AG08396 (cell line): ENCODE measurements at regions not wholly inside any gene's neighbourhood (a gene's known extent, or its start where the extent isn't known, plus 50 kb on each side); places are given as distances from the start of the nearest gene placed in this dataset.

Source experiments
- DNase-seq: peaks from one replicate; pipeline ENCODE4 v3.0.0; 2012; ENCODE audit warnings: low spot score, mixed read lengths

- no peak for DNase-seq
These were observed 161.3 kb upstream of the LMNTD1 start for GRCh38 chr12:25714198-25714984.

- peak; percentile 17 for DNase-seq
These were observed 162.0 kb upstream of the LMNTD1 start for GRCh38 chr12:25715102-25715501.

DNA sequence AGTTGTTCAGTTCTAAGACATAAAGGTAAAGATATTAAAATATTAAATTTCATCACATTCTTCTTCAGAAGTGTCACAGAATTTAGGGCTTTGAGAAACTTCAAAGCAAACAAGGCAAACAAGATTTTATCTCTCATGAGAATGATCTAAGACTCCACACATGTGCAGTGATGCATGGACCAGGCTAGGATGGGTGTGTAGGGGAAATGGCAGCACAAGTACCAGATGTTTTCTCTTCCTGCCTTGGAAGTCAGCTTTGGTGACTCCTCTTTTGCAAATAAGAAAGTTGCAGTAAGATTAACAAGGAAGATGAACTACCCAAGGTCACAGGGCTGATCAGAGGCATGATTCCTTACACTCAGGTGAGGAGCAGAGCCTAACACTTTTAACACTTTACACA lies 163.8 kb upstream of the LMNTD1 start:
- no peak for DNase-seq

DNA sequence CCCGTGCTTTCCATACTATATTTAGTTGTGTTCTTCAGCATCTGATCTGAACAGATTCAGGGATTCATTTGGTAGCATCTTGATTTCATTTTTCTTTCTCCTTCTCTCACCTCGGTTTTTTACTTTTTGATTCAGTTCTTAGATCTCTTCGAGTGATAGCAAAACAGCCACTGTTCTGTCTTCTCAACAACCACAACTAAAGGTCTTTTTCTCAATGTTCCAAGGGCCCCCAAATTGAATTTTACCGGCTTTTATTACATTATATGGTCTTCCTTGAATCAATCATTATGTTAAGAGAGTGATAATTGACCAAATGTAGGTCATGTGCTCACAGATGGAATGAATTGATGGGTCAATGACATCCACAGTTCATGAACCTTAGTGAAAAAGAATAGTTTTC lies 164.5 kb upstream of the LMNTD1 start:
- DNase-seq = no peak

GRCh38 chr12:25718081-25718731 lies 165.1 kb upstream of the LMNTD1 start:
- DNase-seq = no peak

- DNase-seq = no peak
These were observed 166.4 kb upstream of the LMNTD1 start for GRCh38 chr12:25719505-25719904.

DNA sequence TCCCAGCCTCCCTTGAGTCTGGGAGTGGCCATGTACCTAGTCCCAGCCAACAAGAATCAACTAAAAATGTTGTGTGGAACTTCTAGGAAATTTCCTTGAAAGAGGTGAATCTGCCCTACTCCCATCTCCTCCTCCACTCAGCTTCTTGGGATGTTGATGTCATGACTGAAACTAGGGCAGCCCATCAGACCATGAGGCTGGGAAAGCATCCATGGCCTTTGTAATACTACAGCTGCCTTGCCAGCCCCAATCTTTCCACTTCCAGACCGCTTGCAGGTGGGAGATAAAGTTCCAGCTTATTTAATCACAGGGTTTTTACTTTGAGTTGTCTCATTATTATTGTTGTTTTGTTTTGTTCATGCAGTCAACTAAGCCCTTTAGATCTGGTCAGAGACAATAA lies 170.3 kb upstream of the LMNTD1 start:
- no peak for DNase-seq

- no peak for DNase-seq
These were observed 170.9 kb upstream of the LMNTD1 start for GRCh38 chr12:25723921-25724491.

DNA sequence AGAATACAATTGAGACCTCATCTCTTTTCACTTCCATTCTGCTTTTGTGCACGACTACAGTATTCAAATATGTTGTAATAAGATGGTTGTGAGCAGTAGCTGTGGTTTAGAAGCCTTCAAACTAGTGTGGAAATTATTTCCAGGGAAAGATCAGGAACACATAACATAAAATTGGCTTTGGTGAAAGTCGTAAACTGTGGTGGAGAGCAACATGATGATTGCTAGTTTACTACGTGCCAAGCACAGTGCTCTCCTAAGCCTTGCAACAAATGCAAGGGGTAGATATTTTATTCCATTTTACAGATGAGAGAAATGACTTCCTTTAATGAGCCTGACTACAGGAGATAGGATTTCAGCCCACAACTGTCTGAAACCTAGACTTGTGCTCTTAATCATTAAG lies 172.4 kb upstream of the LMNTD1 start:
- DNase-seq = no peak

DNA sequence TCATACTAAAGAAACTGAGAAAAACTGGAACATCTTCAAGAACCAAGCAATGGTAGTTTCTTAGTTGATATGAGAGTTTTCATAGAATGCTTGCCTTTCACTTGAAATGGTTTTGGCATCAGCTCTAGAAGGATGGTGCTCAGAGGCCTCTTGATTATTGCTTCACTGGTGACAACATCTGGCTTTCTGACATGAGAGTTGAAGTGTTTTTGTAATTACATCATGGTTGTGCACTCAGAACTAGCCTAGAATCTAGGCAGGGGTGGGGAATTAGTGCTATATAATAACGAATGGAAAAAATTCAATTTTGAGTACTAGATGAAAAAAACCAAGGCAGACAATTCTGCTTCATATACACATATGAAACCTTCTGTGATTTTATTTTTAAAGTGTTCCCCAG lies 172.8 kb upstream of the LMNTD1 start:
- peak; percentile 24 for DNase-seq

GRCh38 chr12:25728056-25728595 lies 175.0 kb upstream of the LMNTD1 start:
- no peak for DNase-seq

DNA sequence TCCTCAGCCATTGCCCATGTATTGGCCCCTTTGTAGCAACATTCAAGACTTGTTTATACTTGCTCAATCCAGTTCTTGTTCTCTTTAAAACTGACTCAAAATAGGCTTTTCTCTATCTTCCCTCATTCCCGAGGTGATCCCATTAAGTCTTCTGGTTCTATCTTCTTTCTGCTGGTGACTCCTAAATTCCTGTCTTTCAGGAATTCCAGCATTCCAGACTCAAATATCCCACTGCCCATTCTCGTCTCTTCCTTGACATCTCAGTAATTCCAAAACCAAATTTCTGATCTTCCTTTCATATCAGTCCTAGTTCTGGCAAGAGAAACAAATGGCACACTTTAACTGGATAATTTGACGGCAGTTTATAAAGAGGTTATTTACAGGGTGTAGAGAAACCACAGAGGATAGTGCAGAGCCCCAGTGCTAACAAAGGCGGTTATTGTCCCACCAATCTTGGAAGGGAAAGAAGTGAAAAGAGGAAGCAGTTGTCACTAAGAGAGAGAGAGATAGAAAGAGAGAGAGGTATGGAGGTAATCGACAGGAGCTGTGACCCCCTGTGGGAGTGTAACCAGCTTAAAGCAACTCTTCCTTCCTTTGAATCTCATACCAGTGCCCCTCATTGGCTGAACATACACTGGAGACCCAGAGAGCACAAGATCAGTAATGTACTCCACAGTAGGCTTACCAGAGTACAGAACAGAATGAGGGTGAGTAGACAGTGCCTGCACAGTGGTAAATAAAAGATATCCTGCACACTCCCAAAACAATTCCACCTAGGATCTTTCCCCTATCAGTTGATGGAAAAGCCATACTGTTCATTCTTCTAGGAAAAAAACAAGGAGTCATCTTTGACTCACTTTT lies 177.6 kb upstream of the LMNTD1 start:
- DNase-seq = no peak

DNA sequence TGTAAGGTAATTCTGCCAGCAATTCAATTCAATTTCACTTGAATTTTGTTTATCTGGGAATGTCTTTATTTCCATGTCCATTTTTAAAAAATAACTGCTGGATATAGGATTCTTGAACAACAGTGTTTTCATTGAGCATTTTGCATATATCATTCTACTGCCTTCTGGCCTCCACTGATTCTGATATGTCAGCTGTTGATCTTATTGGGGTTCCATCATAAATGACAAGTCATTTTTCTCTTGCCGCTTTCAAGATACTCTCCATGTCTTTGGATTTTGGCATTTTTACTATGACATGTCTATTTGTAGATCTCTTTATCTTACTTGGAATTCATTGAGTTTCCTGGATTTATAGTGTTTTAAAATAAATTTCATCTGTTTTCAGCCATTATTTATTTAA lies 180.5 kb upstream of the LMNTD1 start:
- no peak for DNase-seq

DNA sequence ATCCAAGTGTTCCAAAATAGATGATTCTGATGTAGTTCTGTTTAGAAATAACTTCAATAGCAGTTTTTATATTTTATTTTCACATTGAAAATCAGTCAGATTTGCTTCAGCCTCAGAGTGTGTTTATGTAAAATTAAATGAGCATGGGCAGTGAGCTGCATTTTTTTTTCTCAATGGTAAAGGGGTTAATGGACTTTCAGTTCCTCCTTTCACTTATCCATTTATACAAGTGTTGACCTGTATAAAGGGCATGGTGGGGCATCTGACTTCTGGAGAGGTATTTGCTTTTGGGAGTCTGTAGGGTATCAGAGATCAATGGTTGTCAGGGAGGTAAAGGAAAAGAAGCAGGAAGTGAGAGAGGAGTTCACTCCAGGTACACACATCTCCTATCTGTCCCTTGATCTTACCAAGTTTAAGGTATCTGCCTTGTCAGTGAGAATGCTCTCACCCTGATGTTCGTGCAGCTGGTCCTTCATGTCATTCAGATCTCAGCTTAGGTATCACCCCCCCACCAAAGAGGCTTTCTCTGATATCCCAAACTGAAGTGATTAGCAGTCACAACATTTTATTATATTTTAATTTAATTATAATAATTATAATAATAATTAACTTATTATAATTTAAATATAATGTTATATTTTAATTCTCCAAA lies 181.6 kb upstream of the LMNTD1 start:
- no peak for DNase-seq

DNA sequence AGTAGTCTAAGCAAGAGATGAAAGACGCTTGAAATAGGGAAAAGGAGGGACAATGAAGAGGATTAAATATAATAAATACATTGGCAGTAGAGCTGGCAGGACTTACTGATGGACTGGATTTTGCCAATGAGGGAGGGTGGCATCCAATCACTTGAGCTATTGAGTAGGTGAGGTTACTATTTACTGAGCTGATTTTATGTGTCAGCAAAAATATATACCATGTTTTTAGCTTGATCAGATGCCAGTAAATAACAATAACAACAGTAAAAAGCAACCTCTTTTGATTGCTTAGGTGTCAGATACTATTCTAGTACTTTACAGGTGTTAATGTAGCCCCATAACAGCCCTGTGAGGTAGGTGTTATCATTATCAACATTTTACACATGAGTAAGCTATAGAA lies 187.5 kb upstream of the LMNTD1 start:
- DNase-seq = no peak

- no peak for DNase-seq
These were observed 188.8 kb upstream of the LMNTD1 start for GRCh38 chr12:25741917-25742316.

DNA sequence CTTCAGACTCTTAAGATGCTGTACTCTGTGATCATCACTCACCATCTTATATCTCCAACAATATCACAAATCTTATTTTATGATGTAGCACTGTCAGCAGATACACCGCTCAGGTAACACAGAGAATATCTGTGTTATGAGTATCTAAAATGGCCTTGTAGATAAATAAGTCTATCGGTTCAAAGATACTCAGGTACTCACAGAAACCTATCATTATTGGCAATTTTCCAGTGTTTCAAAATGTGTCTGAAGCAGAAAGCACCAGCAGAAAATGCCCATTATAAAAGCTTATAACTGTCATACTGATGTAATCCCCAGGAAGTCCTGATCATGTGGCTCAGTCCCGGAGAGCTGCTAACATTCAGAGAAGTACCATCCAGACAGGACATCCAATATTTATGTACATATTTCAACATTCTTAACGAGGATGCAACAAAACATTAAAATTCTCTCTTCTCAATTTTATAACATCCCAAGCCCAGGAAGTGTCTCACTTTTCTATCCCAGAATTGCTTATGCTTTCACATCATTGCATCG lies 190.7 kb upstream of the LMNTD1 start:
- DNase-seq = no peak

DNA sequence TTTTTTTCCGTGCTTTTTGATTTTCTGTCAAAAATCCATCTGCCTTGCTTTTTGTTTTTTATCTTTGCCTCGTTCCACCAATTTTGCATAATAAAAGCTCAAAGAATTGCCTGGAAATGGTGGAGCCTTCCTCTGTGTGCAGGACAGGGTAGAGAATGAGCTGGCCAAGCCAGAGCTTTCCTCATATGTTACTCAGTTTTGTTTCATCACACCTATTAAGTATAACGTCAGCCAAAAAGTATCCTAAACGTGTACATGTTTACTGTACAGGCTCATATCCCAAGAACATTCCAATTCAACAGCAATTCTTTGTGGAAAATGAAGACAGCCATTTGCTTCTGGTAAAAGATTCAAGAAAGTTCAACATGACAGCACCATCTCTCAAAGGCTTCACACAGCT lies 191.2 kb upstream of the LMNTD1 start:
- no peak for DNase-seq

DNA sequence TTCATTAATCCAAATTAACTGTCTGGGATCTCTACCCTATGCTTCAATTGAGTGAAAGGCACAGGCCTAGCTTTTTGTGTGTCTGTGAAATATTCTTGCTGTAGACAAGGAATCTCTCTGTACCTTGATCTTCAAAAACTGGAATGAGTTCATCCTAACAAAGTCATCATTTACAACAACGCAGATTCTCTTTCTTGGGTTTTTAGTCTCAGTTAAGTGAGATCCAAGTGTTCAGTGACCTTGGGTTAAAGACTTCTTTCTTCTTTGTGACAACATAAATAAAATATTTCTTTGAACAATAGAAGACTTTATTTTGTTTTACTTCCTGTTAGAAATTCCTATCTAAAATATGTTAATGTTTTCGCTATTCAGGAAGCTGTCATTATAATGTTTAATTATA lies 192.2 kb upstream of the LMNTD1 start:
- no peak for DNase-seq

DNA sequence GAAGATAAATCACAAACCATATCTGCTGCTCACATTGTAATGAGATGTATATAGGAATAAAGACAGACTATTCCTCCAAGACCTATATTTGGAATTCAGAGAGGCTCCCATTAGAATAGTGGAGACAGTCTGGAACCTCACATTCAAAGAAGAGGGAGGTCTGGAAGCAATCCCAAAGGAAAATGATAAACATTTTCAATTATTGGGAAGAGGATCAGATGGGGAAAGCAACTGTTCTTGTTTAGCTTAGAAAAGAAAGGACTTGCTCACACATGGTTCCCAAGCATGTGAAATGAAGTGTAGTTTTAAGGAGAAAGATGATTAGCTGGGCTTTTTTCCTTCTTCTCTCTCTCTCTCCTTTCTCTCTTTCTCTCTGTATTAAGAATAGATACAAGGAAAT lies 193.0 kb upstream of the LMNTD1 start:
- DNase-seq = no peak

- DNase-seq = no peak
These were observed 199.7 kb upstream of the LMNTD1 start for GRCh38 chr12:25752710-25753309.
